Epithelial cell of esophagus (primary cell): ENCODE measurements at regions not wholly inside any gene's neighbourhood (a gene's known extent, or its start where the extent isn't known, plus 50 kb on each side); places are given as distances from the start of the nearest gene placed in this dataset.

ENCODE experiments used
- DNase-seq: peaks from one replicate; pipeline ENCODE4 v3.0.0; 2010; ENCODE audit warnings: low read depth
- H3K4me3 ChIP-seq: 2 replicates; pipeline ENCODE4 v1.5.1; 2011; ENCODE audit warnings: mild to moderate bottlenecking, low read length, control low read depth
- CTCF ChIP-seq: IDR thresholded peaks from 2 replicates; pipeline ENCODE4 v1.5.1; 2011; ENCODE audit warnings: low read depth, mild to moderate bottlenecking, low read length, control low read depth, inconsistent platforms; ENCODE audit not compliant: insufficient read depth; ENCODE audit errors: missing control alignments

GRCh38 chr1:104380003-104380402, 630.3 kb downstream of the AMY1C start:
- TF ChIP-seq CTCF = no peak
- DNase-seq = no peak
- no peak overlapping the region for H3K4me3 ChIP-seq

- TF ChIP-seq CTCF = no peak
- H3K4me3 ChIP-seq = no peak overlapping the region
- no peak for DNase-seq
These were observed 638.2 kb downstream of the AMY1C start for GRCh38 chr1:104387716-104388508.

GRCh38 chr1:104392552-104392951, 642.9 kb downstream of the AMY1C start:
- no peak for DNase-seq
- H3K4me3 ChIP-seq = no peak overlapping the region
- no peak for TF ChIP-seq CTCF

- no peak for TF ChIP-seq CTCF
These were observed 652.5 kb downstream of the AMY1C start for GRCh38 chr1:104402178-104402577.

GRCh38 chr1:104403883-104404282, 654.2 kb downstream of the AMY1C start:
- no peak for TF ChIP-seq CTCF
- H3K4me3 ChIP-seq = no peak overlapping the region
- no peak for DNase-seq

More at GRCh38 chr1:104402178-104402577, 652.5 kb downstream of the AMY1C start:
- DNase-seq = no peak
- H3K4me3 ChIP-seq = no peak overlapping the region

DNA sequence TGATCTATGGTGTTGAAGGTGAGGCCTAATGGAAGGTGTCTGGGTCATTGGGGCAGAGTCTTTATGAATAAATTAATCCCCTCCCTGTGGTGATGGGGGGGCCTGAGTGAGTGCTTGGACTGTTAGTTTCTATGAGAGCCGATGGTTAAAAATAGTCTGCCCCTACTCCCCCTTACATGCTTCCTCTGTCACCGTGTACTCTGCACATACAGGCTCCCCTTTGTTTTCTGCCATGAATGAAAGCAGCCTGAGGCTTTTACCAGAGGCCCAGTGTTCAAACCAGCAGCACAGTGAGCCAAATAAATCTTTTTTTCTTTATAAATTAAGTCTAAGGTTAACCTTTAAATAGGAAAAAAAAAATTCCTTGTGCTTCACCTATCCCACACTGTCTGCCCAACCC, 657.0 kb downstream of the AMY1C start:
- no peak for TF ChIP-seq CTCF
- no peak for DNase-seq

GRCh38 chr1:104408268-104408667, 658.6 kb downstream of the AMY1C start:
- DNase-seq = no peak
- no peak overlapping the region for H3K4me3 ChIP-seq
- TF ChIP-seq CTCF = no peak

More for the DNA sequence above, 657.0 kb downstream of the AMY1C start:
- H3K4me3 ChIP-seq = no peak overlapping the region
